Activated CD4-positive, alpha-beta T cell treated with anti-CD3 and anti-CD28 coated beads, Interleukin-2, amount 50 U/mL, for 48 hours (primary cell): ENCODE measurements at regions not wholly inside any gene's neighbourhood (a gene's known extent, or its start where the extent isn't known, plus 50 kb on each side); places are given as distances from the start of the nearest gene placed in this dataset.

Source experiments
- DNase-seq, 2 experiments: peaks; one replicate each; pipeline ENCODE4 v3.0.0-alpha.2; 2020

DNA sequence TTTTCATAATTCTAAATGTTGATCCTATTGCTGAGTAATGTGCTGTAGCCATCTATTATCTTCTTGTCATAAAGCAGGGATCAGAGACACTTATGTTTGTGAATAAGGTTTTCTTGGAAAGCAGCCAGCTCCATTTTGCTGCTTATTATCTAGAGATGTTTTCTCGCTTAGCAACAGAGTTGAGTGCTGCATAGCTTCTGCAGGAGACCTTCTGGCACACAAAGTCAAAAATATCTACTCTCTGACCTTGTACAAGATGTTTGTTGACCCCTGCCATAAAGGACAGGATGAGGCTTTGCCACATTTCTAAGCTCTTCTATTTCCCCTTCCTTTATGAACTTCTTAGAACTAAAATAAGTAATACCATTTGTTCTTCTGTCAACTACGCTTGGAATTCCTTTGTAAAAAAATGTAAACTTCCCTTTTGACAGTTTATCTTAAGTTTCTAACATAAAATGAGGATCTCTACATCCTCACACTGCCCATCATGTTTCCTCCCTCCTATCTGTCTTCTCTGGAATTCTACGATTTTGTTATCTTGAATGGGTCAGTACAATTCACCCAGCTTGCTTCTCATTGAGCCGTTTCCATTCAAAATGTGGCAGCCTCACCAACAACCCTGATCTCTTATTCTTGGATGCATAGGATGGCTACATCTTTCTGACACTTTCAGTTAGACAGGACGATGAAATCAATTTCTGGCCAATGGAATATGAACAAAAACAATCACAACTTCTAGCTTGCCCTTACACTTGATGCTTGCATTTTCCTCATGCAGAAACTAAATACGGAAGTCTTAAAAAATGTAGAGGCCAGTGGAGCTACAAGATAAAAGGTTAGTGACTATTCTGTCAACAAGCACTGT, 1377.0 kb downstream of the SUCLG1 start:
- DNase-seq, result no peak

GRCh38 chr2:83079007-83079406, 1380.1 kb downstream of the SUCLG1 start:
- DNase-seq, result no peak

DNA sequence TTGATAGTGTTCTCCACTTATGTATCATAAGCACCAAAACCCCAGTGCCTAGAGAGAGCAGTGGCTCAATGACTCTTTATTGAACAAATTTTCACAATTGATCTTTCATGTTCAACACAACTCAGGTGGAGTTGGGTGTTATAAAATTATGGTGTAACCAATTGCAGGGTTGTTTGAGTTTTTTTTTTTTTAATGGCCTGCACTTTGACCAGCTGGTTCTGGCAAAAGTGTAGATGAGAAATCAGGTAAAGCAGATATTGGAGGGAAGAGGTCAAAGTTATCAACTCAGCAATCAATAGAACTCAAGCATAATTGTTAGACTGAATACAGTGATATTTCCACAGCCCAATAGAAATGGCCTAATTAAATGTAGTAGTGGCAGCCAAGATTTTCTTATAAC, 1386.3 kb downstream of the SUCLG1 start:
- no peak for DNase-seq

- DNase-seq, result no peak
Measured at GRCh38 chr2:83071914-83072313, 1387.2 kb downstream of the SUCLG1 start.

DNA sequence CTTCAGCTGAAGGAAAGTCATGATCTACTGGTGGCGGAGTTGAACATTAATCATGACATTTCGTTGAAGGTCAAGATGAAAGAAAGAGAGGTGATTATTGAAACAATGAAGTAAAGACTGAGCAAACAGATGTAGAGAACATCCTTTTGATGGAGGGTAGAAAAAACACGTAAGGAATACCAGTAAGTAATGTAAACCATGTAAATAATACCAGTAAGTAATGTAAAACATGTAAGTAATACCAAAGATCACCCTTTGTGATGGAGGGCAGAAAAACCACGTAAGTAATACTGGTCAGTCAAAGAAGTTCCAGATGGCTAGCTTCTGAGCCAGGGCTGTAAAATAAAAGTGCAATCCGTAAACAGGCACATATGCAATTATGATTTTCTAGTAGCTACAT, 1387.7 kb downstream of the SUCLG1 start:
- no peak for DNase-seq

DNA sequence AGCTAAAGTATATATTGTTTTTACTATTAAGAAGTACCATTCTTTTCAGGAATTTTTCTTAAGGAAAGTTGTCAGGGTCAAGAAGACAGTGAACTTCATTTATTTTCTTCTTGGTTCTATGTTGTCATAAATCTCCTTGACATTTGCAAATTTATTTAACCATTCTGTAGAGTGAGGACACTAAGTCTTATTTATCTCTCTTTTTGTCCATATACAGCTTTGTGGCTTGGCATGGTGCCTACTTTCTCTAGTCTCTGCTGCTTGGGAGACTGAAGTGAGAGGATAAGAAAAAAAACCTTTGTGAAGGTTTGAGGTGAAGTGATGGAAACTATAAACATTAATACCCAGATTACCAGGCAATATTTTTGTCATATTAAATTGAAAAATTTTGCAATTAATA, 1389.4 kb downstream of the SUCLG1 start:
- DNase-seq, result no peak

GRCh38 chr2:83068714-83069113, 1390.4 kb downstream of the SUCLG1 start:
- DNase-seq, result no peak

DNA sequence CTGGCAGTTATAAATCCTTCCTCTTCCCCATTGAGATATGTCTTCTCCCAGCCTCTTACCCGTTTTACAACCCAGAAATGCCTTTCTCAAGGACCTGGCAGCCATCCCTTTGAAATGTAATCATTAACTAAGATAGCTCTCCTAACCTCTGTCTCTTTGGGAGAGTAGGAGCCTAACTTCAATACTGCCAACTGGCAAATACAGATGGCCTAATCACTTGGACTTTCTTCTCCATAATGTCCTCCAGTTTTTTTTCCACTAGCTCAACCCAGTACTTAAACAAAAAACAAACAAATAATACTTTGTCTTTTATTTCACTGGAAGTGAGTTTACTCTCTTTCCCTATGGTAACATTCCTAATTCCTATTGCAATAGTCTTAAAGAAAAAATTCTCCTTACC, 1391.1 kb downstream of the SUCLG1 start:
- DNase-seq, result no peak

DNA sequence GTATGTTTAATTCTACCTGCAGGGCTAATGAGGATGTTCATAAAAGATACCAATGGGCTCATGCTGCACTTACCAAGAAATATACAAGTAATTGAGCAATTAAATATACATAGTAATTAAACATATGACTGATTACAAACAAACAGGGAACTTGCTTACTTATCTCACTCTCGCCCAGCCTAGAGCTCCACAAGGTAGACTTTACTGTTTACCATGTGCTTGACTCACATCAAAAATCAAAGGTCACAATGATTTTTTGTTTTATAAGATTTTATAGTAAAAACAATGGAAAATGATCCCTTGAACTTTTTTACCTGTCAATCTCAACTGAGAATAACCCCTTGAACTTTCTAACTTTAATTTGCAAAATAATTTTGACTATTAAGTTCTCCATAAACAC, 1395.1 kb downstream of the SUCLG1 start:
- no peak for DNase-seq

- no peak for DNase-seq
Measured at GRCh38 chr2:83063511-83063910, 1395.6 kb downstream of the SUCLG1 start.

- no peak for DNase-seq
Measured at GRCh38 chr2:83058683-83059082, 1400.4 kb downstream of the SUCLG1 start.

DNA sequence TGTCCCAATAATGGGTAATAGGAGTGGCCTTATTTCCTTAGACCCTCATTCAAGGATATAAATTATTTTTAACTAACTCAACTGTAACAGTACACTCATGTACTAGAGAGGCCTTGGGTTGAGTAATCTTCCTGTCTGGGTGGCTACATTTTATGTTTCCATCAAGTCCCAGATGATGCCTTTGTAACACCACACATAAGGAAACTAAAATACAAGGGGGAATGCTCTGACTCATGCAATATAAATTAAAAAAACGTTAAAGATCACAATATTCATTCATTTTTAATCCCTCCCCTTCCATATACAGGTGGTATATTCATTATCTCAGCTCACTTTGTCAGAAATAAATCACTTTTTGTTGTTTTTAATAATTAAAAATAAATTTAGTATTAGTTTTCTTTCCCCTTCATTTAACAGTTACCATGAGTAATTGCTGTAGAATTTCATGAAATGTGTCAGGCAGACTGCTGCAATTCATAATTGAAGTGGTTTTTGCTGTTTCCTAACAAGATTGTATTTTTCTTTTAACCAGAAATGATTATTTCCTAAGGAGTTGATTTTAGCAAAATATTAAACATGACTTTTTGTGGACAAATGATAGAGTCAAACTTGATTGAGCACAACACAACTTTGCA, 1403.6 kb downstream of the SUCLG1 start:
- DNase-seq, result no peak

DNA sequence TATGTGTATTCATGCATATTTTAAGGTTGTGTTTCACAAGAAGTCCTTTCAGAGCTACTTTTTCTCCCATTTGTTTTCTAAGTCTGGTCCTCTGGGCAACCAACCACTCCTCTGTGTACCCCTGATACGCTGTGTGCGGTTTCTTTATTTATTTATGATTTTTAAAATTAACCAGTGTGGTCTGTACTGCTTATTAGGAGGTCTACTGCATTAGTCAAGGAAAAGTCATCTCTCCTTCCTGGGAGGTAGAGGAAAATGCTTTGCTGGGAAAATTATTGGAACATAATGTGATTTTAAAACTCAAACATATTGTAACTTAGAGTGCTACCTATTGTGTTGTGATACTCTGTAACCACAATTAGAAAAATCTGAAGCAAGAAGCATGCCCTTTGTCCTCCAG, 1404.3 kb downstream of the SUCLG1 start:
- DNase-seq, result no peak

- DNase-seq, result no peak
Measured at GRCh38 chr2:83051538-83052170, 1407.4 kb downstream of the SUCLG1 start.

DNA sequence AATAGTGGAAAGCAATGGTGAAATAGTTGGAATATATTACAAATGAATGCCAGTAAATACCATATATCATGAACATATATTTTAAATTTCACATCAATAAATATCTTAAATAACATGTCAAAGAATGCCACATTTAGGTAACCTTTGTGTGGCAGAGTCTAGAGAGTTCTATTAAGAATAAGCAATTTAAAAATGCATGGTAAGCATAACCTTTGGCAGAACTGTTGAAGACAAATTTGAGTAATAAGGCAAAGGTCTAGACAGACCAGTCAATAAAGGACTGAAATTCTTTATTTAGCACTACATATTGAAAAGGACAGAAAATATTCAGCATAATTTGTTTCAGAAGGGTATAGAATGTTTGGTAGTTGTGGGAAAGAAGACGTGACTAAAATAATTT, 1417.0 kb downstream of the SUCLG1 start:
- DNase-seq, result no peak

DNA sequence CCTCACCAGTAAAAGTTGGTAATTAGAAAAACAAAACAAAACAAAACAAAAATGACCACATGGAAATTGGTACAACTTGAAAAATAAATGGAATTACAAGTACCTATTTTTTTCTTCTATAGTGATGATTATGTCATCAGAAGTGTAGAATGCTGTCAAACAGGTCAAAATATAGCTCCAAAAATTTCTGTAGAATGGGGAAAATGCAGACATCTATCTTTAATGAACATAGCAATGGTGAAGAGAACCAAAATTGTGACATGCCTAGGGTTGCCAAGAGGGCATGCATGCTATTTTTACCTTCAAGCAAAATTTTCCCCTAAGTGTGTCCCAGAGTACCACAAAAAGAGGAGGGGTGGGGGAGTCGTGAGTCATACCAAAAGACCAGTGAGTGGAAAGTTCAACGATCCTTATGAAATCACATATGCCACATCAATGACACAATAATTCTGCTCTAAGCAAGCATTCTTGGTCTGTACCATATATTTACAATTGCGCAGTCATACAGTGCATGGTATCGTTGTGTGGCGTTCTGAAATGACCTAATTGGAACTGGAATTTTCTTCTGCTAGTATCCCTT, 1436.4 kb downstream of the SUCLG1 start:
- DNase-seq, result no peak

DNA sequence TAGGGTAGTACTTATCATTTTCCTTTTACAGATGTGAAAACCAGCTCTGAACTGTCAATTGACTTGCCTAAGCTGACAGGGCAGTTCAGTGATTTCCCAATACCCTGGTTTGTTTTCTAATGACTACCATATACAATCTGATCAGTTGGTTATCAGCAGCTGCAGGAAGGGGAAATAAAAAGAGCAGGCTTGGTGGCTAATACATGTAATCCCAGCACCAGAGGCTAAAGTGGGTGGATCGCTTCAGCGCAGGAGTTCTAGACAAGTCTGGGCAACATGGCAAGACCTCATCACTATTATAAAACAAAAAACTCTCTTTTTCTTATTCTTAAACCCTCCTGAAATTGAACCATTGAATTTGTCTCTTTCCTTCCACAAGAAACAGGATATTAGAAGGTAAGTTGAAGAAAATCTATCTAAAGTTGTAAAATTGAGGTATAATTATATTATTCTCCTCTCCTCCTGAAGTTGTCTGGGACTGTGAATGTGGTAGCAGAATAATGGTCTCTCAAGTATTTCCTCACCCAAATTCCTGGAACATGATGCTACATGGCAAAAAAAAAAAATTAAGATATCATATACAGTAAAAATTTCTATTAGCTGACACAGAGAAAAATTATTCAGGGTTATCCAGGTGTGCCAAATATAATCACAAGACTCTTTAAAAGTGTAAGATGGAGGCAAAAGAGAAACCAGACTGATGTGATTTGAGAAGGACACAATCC, 1441.6 kb downstream of the SUCLG1 start:
- no peak for DNase-seq

DNA sequence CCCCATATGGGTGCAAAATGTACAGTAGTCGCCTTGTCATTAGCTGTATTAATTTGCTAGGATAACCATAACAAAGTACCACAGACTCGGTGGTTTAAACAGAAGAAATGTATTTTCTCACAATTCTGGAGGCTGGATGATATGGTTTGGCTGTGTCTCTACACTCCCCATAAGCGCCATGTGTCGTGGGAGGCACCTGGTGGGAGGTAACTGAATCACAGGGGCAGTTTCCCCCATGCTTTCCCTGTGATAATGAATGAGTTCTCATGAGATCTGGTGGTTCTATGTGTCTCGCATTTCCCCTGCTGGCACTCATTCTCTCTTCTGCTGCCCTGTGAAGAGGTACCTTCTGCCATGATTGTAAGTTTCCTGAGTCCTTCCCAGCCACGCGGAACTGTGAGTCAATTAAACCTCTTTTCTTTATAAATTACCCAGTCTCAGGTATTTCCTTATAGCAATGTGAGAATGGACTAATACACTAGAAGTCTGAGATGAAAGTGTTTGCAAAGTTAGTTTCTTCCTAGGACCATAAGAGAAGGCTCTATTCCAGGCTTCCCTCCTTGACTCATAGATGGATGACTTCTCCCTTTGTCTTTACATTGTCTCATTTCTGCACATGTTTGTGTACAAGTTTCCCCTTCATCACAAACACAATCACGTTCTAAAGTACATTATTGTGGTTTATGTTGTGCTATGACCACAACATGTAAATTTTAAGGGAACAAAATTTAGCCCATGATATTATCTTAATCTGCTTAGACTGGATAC, 1442.6 kb downstream of the SUCLG1 start:
- DNase-seq, result no peak

DNA sequence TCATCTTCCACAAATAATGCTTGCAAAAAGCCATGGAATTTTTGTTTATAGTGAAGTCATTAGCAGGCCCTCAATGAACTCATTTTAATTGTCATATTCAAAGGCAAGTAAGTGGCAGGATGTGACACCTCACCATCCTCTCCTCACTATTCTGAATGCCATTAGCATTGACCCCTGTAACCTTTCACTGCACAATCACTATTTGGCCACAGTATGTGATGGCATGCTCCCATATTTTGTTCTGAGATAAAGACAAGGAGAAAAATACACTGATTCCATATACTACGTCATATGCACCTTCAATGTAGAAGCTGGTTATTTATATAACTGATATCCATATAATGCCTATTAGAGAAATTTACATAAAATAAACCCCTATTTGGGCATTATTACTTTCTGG, 1443.2 kb downstream of the SUCLG1 start:
- DNase-seq, result no peak

- no peak for DNase-seq
Measured at GRCh38 chr2:83015035-83015715, 1443.9 kb downstream of the SUCLG1 start.

DNA sequence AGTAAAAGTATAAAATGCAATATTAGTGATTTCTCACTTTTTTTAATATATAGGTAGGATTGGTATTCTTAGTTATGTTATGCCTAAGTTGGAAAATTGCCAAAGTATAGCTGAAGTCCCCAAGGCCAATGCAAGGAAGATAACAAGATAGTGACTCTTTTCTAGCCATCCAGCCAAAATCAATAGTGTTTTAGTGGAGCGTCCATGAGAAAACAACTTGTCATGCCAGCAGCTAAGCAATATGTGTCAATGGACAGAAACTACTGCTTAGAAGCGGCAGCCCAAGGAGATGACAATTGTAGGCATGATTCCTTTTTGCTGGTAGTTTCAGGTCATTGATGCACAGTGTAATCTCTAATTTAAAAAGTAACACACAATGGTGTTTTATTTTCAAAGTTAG, 1444.6 kb downstream of the SUCLG1 start:
- no peak for DNase-seq

- DNase-seq, result no peak
Measured at GRCh38 chr2:83006961-83007360, 1452.1 kb downstream of the SUCLG1 start.
